SK-N-SH treated with all-trans-retinoic acid at 6 μM for 48 hours (cell line): ENCODE measurements at regions not wholly inside any gene's neighbourhood (a gene's known extent, or its start where the extent isn't known, plus 50 kb on each side); places are given as distances from the start of the nearest gene placed in this dataset.

Experiments
- ARNTL ChIP-seq: fragments of 450-650 bp; formaldehyde crosslinking; IDR thresholded peaks from 2 replicates; pipeline ENCODE4 v1.5.0; 2020; ENCODE audit warnings: low read depth, mild to moderate bottlenecking, moderate library complexity, borderline replicate concordance
- ESRRG ChIP-seq: fragments of 250-450 bp; sonication (Bioruptor Pico); IDR thresholded peaks from 2 replicates; pipeline ENCODE4 v1.6.1; 2021; ENCODE audit warnings: mild to moderate bottlenecking
- OSR1 ChIP-seq: fragments of 250-450 bp; sonication (Bioruptor Pico); IDR thresholded peaks from 2 replicates; pipeline ENCODE4 v1.8.0; 2022; ENCODE audit warnings: moderate library complexity, mild to moderate bottlenecking, inconsistent platforms
- RARB ChIP-seq: fragments of 250-450 bp; sonication (Bioruptor Pico); IDR thresholded peaks from 2 replicates; pipeline ENCODE4 v1.8.0; 2021; ENCODE audit warnings: mild to moderate bottlenecking, moderate library complexity
- SNAI2 ChIP-seq: fragments of 250-450 bp; sonication (Bioruptor Pico); IDR thresholded peaks from 2 replicates; pipeline ENCODE4 v1.5.0; 2020; ENCODE audit warnings: mild to moderate bottlenecking, moderate library complexity
- ZNF565 ChIP-seq: fragments of 450-650 bp; formaldehyde crosslinking; conservative IDR thresholded peaks from 2 replicates; pipeline ENCODE4 v1.5.0; 2020; ENCODE audit warnings: low read depth, mild to moderate bottlenecking, moderate library complexity
- ZNF70 ChIP-seq: fragments of 450-650 bp; formaldehyde crosslinking; IDR thresholded peaks from 2 replicates; pipeline ENCODE4 v1.5.0; 2020; ENCODE audit warnings: mild to moderate bottlenecking, moderate library complexity
- ZNF8 ChIP-seq: fragments of 450-650 bp; formaldehyde crosslinking; IDR thresholded peaks from 2 replicates; pipeline ENCODE4 v1.5.0; 2020; ENCODE audit warnings: mild to moderate bottlenecking, moderate library complexity
- TF ChIP-seq, protein P1 (sequence below): fragments of 250-450 bp; sonication (Bioruptor Pico); IDR thresholded peaks from 2 replicates; pipeline ENCODE4 v1.8.0; 2020; ENCODE audit warnings: mild to moderate bottlenecking, moderate library complexity, borderline replicate concordance
- TF ChIP-seq, protein P2 (sequence below): fragments of 250-450 bp; sonication (Bioruptor Pico); IDR thresholded peaks from 2 replicates; pipeline ENCODE4 v1.8.0; 2021; ENCODE audit warnings: low read depth, mild to moderate bottlenecking, moderate library complexity, borderline replicate concordance
- TF ChIP-seq, protein P3 (sequence below): fragments of 250-450 bp; sonication (Bioruptor Pico); IDR thresholded peaks from 2 replicates; pipeline ENCODE4 v1.5.1; 2020; ENCODE audit warnings: low read depth, mild to moderate bottlenecking, moderate library complexity

DNA sequence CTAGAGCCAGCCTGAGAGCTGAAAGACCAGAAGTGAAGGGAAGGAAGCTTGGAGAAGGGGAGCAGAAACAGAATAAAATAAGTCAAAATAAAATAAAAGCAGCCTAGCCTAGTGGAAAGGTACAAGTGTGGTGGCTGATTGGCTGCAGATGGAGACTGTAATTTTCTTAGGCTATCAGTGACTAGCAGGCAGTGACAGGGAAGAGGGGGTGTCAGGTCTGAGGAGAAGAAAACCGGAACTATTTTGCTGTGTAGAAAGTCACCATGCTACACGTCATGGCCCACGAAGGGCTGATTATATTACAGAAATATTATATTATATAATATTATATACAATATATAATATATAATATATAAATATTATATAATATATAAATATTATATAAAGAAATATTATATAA lies 98.1 kb upstream of the TAF11L2 start:
- TF ChIP-seq, protein P1, sequence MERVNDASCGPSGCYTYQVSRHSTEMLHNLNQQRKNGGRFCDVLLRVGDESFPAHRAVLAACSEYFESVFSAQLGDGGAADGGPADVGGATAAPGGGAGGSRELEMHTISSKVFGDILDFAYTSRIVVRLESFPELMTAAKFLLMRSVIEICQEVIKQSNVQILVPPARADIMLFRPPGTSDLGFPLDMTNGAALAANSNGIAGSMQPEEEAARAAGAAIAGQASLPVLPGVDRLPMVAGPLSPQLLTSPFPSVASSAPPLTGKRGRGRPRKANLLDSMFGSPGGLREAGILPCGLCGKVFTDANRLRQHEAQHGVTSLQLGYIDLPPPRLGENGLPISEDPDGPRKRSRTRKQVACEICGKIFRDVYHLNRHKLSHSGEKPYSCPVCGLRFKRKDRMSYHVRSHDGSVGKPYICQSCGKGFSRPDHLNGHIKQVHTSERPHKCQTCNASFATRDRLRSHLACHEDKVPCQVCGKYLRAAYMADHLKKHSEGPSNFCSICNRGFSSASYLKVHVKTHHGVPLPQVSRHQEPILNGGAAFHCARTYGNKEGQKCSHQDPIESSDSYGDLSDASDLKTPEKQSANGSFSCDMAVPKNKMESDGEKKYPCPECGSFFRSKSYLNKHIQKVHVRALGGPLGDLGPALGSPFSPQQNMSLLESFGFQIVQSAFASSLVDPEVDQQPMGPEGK (CRISPR knock-in tag), result no peak
- TF ChIP-seq, protein P2, sequence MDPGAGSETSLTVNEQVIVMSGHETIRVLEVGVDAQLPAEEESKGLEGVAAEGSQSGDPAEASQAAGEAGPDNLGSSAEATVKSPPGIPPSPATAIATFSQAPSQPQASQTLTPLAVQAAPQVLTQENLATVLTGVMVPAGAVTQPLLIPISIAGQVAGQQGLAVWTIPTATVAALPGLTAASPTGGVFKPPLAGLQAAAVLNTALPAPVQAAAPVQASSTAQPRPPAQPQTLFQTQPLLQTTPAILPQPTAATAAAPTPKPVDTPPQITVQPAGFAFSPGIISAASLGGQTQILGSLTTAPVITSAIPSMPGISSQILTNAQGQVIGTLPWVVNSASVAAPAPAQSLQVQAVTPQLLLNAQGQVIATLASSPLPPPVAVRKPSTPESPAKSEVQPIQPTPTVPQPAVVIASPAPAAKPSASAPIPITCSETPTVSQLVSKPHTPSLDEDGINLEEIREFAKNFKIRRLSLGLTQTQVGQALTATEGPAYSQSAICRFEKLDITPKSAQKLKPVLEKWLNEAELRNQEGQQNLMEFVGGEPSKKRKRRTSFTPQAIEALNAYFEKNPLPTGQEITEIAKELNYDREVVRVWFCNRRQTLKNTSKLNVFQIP (CRISPR knock-in tag), result no peak
- TF ChIP-seq ESRRG (CRISPR knock-in tag) (no peak), ZNF565 (no peak), RARB (CRISPR knock-in tag) (no peak), ARNTL (CRISPR knock-in tag) (no peak), ZNF8 (CRISPR knock-in tag) (no peak), OSR1 (CRISPR knock-in tag) (no peak), ZNF70 (CRISPR knock-in tag) (no peak), SNAI2 (CRISPR knock-in tag) (no peak)
- TF ChIP-seq, protein P3, sequence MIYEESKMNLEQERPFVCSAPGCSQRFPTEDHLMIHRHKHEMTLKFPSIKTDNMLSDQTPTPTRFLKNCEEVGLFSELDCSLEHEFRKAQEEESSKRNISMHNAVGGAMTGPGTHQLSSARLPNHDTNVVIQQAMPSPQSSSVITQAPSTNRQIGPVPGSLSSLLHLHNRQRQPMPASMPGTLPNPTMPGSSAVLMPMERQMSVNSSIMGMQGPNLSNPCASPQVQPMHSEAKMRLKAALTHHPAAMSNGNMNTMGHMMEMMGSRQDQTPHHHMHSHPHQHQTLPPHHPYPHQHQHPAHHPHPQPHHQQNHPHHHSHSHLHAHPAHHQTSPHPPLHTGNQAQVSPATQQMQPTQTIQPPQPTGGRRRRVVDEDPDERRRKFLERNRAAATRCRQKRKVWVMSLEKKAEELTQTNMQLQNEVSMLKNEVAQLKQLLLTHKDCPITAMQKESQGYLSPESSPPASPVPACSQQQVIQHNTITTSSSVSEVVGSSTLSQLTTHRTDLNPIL (CRISPR knock-in tag), result no peak
